GM23248 (cell line): ENCODE measurements at regions not wholly inside any gene's neighbourhood (a gene's known extent, or its start where the extent isn't known, plus 50 kb on each side); places are given as distances from the start of the nearest gene placed in this dataset.

ENCODE experiments used
- EZH2 ChIP-seq: fragments of 200-600 bp; sonication (generic); IDR thresholded peaks from 2 replicates; pipeline ENCODE4 v1.6.1; 2018; ENCODE audit warnings: antibody characterized with exemption, mild to moderate bottlenecking; ENCODE audit not compliant: insufficient read depth, poor library complexity, severe bottlenecking
- EZH2phosphoT487 ChIP-seq: fragments of 200-600 bp; sonication (generic); IDR thresholded peaks from 2 replicates; pipeline ENCODE4 v1.6.1; 2018; ENCODE audit warnings: antibody characterized with exemption, moderate library complexity, mild to moderate bottlenecking, low read depth; ENCODE audit not compliant: insufficient read depth

DNA sequence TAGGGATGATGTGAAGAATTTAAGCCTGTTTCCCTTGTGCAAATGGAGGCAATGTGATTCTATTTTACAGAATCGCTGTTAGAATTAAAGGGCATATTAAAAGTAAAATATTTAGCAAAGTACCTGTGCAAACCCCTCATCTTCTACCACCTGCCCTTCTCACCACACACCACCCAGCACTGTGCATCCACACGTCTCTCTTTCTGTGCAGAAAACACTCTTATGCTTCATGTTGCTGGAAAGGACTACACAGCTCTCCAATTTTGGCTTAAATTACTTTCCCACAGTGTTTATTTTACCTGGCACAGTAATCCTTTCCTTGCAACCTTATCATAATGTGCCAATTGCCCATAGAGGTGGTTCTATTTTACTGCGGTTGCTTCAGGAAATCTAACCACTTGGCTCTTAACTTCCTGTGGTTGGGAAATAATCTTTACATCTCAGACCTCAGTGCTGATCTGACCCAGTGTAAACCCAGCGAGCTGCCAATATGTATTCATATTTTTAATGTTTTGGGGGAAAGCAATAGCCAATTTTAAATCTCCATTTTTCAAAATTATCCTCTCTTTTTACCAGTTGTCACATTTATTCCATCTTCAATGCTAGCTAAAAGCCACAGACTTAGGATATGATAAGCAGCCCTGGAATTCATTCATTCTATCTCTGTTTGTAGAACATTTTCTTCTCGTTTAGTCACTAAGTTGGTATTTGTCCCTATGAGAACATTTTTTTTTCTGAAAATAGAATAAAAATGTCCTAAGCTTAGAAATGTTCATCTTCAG lies 250.9 kb downstream of the DSEL start:
- no peak for TF ChIP-seq EZH2
- TF ChIP-seq EZH2phosphoT487, result no peak
